ENCODE measurements at regions not wholly inside any gene's neighbourhood (a gene's known extent, or its start where the extent isn't known, plus 50 kb on each side); places are given as distances from the start of the nearest gene placed in this dataset.

DNA sequence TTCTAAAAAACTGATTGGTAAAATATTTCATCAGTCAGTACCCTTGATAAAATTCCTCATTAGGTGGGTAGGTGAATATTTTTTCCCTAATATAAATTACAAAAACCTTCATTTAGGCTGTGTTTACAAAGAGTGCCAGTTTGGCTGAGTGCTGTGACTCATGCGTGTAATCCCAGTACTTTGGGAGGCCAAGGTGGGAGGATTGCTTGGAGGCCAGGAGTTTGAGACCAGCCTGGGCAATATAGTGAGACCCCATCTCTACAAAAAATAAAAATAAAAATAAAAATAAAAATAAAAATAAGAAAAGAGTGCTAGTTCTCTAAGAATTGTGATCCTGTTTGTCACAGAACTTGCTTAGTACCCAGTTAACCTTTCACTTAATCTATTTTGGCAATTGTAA, 398.4 kb upstream of the RGS6 start:
- TF ChIP-seq, protein P1, sequence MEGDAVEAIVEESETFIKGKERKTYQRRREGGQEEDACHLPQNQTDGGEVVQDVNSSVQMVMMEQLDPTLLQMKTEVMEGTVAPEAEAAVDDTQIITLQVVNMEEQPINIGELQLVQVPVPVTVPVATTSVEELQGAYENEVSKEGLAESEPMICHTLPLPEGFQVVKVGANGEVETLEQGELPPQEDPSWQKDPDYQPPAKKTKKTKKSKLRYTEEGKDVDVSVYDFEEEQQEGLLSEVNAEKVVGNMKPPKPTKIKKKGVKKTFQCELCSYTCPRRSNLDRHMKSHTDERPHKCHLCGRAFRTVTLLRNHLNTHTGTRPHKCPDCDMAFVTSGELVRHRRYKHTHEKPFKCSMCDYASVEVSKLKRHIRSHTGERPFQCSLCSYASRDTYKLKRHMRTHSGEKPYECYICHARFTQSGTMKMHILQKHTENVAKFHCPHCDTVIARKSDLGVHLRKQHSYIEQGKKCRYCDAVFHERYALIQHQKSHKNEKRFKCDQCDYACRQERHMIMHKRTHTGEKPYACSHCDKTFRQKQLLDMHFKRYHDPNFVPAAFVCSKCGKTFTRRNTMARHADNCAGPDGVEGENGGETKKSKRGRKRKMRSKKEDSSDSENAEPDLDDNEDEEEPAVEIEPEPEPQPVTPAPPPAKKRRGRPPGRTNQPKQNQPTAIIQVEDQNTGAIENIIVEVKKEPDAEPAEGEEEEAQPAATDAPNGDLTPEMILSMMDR (IDR thresholded peaks at IDR 0.05): no peak
- TF ChIP-seq POLR2A (IDR thresholded peaks at IDR 0.05): no peak

All from sigmoid colon (tissue), 3 donors.